GM21381 (cell line): ENCODE measurements at regions not wholly inside any gene's neighbourhood (a gene's known extent, or its start where the extent isn't known, plus 50 kb on each side); places are given as distances from the start of the nearest gene placed in this dataset.
A peak's percentile ranks its signal among the peaks of the same experiment; 100 is the strongest.

Experiments
- ATAC-seq: cut with Tn5 transposase; IDR thresholded peaks from one replicate; pipeline ENCODE4 v1.9.1; 2021; ENCODE audit warnings: mild to moderate bottlenecking, moderate library complexity; ENCODE audit not compliant: unreplicated experiment

- no peak for ATAC-seq
Measured at GRCh38 chr10:44326474-44327030, 58.3 kb downstream of the CXCL12 start.

- ATAC-seq = no peak
Measured at GRCh38 chr10:44325596-44326307, 59.1 kb downstream of the CXCL12 start.

- no peak for ATAC-seq
Measured at GRCh38 chr10:44325157-44325556, 59.7 kb downstream of the CXCL12 start.

GRCh38 chr10:44323838-44324237 lies 61.1 kb downstream of the CXCL12 start:
- ATAC-seq = no peak

- ATAC-seq = no peak
Measured at GRCh38 chr10:44322137-44322536, 62.8 kb downstream of the CXCL12 start.

- ATAC-seq = no peak
Measured at GRCh38 chr10:44320756-44321155, 64.1 kb downstream of the CXCL12 start.

- ATAC-seq = no peak
Measured at GRCh38 chr10:44317856-44318255, 67.0 kb downstream of the CXCL12 start.

GRCh38 chr10:44316922-44317215 lies 68.0 kb downstream of the CXCL12 start:
- ATAC-seq = no peak

GRCh38 chr10:44316187-44316921 lies 68.5 kb downstream of the CXCL12 start:
- no peak for ATAC-seq

- ATAC-seq = no peak
Measured at GRCh38 chr10:44314802-44315460, 70.0 kb downstream of the CXCL12 start.

- ATAC-seq = no peak
Measured at GRCh38 chr10:44313761-44314165, 71.1 kb downstream of the CXCL12 start.

GRCh38 chr10:44312401-44312800 lies 72.5 kb downstream of the CXCL12 start:
- ATAC-seq = no peak

- ATAC-seq = no peak
Measured at GRCh38 chr10:44311563-44312051, 73.3 kb downstream of the CXCL12 start.

- peak; percentile 79 for ATAC-seq
Measured at GRCh38 chr10:44310762-44311562, 73.9 kb downstream of the CXCL12 start.

- ATAC-seq = no peak
Measured at GRCh38 chr10:44309939-44310761, 74.7 kb downstream of the CXCL12 start.

GRCh38 chr10:44309361-44309760 lies 75.5 kb downstream of the CXCL12 start:
- ATAC-seq = no peak

- no peak for ATAC-seq
Measured at GRCh38 chr10:44308935-44309334, 76.0 kb downstream of the CXCL12 start.

GRCh38 chr10:44307691-44308090 lies 77.2 kb downstream of the CXCL12 start:
- no peak for ATAC-seq

GRCh38 chr10:44306762-44307161 lies 78.1 kb downstream of the CXCL12 start:
- no peak for ATAC-seq

GRCh38 chr10:44306147-44306710 lies 78.7 kb downstream of the CXCL12 start:
- no peak for ATAC-seq
